Anterior cingulate cortex (tissue), 58 donors: ENCODE measurements at regions not wholly inside any gene's neighbourhood (a gene's known extent, or its start where the extent isn't known, plus 50 kb on each side); places are given as distances from the start of the nearest gene placed in this dataset.
"Not testable (repeated sequence)": the region's sequence is repeated elsewhere in the genome, so short reads cannot be mapped to it uniquely, and the experiment has no call there.

ENCODE experiments used
- DNase-seq, 58 donors: peaks; one replicate each; lab custom pipeline; 2025; lab: John Stamatoyannopoulos, UW

DNA sequence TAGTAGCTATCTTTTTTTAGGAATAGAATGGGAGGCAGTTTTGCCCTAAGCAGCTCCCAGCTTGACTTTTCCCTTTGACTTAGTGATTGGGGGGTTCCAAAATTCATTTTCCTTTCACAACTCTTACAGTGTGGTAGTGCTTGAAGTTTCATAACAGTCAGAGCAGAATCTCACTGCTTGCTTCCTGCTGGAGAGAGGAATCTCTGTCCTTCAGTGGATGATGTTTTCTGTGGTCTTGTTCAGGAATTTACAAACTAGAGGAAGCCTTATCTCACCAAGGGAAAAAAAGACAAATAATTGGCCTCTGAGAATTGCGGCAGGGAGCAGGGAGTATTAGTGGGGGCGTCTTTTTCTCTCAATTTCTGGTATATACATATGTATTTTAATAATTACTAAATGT is 326.6 kb upstream of the C2CD4B start:
- DNase-seq: no peak

GRCh38 chr15:62492900-62493299 is 327.8 kb upstream of the C2CD4B start:
- DNase-seq: no peak

DNA sequence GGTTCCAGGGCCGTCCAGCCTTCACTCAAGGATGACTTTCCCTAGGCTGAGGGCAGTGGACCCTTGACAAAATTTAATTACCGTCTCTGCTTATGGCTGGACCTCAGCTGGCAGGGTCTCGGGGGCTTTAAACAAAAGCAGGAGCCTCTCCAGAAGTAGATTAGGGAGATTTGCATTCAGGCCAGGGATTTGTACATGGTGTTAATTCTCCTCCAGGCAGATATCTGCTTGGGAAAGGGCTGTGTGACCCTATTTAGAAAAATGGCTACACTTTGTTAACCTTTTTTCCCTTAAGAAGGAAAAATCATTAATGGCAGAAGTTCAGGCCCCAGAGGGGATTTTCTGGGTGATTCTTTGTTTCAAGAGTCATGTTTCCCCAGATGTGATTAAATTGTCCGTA is 329.1 kb upstream of the C2CD4B start:
- DNase-seq: no peak

DNA sequence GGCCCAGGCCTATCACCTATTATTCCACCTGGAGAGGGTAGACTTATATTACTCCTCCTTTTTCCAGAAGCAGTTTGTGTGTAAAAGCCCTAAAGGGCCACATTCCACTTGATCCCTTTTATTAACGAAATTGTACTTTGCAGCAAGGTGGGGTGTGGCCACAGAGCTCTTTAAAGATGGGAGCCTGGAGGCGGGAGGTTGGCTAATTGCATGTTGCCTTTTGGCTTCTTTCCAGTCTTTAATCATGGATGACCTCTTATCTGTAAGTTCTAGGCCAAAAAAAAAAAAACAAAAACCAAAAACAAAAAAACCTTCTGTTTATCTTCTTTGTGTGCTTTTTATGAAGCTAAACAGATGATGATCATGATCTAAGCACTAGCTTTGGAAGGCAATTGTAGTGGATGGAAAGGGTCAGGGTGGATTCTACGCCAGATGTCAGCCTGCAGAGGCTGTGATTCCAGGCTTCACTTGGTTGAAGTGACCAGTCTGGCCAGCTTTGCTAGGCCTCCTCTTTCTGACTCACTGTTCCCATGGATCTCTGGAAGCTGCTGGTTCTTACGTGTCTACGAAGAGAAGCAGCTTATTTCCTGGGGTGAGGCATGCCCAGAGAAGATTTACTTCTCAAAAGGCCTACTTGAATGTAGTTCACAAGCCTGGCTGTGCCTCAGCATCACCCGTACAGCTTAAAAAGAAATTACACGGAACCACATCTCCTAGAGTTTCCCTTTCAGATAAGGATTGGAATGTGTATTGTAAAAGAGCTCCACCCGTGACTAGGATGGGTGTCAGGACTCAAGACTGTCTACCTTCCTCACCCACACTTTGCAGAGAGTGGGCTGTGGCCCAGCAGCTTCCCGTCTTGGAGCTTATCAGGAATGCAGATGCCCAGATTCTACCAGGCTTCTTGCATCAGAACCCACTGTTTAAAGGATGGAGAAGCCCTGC is 330.9 kb upstream of the C2CD4B start:
- peak in 5 of 58 donors; percentile 4 to 32 (median 6) for DNase-seq

DNA sequence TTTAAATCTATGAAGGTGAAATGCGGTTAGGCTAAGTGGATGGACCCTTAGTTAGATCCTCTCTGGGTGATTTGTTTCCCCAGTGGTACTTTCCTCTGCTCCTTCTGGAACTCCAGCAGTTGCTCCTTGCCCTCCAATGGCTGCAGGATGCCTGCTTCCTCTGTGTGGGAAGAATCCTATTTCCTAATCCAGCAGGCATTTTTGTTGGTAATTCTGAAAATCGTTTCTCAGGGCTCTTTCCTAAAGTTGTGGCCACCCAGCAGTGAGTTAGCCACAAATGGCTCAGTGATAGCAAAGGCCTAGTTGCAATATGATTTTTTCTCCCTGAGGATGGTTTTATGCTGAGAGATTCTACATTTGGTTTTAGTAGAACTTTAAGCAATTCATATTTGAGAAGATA is 332.3 kb upstream of the C2CD4B start:
- no peak for DNase-seq

DNA sequence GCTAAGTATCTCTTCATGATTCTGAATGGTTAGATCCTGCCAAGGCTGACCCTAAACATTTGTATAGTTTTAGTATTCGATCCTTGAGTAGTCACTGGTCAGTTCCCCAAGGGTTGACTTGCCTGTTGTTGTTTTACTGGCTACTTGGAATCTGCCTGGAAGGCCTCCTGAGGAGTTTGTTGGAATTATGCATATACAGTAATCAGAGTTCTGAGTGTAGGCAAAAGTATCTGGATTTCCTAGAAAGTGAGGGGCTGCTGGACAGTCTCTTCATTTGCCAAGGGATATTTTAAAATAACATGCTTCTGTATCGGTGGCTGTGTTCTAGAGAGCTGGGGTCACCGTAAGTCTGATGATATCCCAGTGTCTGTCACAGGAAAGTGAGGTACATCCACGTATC is 333.2 kb upstream of the C2CD4B start:
- no peak for DNase-seq

DNA sequence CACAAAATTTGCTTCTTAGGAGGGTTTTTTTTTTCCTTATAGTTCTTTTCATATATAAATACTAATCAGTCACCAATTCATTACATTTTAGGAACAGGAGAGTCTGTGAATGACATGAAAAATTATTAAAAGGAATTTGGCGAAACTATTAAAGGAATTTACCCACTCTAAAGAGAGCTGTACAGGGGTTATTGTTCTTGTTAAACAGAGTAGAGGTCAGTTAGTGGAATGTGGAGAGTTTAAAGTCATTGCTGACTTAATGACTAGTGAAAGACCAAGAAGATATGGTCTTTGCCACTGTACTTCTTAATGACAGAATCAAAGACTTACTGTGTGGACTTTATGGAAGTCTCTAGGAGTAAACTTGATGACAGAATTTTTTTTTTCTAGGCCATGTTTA is 333.6 kb upstream of the C2CD4B start:
- no peak for DNase-seq

- no peak for DNase-seq
Observed at GRCh38 chr15:62500325-62500724, 335.2 kb upstream of the C2CD4B start.

DNA sequence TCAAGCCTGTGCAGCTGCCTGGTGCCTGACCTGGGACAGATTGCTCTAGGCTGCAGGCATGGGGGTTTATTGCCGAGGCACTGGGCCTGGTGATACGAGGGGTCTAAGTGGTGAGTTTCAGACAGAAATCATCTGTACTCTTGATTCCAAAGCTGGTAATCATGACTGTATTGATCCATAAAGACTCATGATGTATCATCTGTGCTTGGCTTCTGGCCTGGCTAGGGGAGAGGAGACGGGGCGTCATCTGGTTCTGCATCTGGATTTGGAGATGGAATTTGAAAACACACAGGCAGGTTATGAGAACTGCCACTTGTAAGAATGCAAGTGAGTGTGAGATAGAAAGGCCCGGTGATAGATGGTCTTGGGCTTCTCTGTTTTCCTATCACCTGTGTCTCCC is 337.4 kb upstream of the C2CD4B start:
- no peak for DNase-seq

DNA sequence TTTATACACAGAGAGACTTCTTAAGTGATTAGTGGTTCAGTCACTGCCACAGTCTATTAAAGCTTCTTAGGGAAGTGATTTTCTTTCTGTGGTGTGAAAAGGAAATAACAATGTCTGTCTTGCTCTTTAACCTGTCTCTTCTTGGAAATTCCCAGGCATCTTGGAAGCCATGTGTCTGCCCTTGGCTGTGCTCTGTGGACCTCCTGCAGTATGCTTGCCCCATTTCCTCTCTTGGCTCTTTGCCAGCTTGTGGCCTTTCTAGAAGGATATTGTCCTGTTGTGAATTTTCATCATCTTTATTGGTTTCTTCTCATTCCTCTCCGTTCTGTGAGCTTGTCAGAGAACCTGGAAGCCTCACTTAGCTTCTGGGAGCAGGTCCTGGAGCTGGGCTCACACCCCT is 338.4 kb upstream of the C2CD4B start:
- peak in 23 of 58 donors; percentile 2 to 58 (median 16) for DNase-seq

DNA sequence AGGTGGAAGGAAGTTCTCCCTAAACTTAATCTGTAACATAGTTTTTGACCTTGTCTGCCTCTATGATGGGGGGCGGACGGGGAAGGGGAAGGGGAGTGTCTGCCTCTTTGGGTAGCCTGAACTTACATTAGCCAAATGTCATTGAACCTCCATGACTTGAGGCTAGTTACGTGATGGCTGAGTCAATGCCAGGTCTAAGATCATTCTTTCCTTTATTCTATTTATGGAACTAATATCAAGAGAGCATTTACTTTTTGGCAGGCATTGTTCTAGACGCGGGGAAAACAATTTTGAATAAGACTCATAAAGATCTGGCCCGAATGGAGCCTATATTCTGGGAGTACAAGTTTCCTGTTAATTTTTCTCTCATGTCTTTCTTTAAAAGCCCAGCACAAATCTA is 340.7 kb upstream of the C2CD4B start:
- no peak for DNase-seq

DNA sequence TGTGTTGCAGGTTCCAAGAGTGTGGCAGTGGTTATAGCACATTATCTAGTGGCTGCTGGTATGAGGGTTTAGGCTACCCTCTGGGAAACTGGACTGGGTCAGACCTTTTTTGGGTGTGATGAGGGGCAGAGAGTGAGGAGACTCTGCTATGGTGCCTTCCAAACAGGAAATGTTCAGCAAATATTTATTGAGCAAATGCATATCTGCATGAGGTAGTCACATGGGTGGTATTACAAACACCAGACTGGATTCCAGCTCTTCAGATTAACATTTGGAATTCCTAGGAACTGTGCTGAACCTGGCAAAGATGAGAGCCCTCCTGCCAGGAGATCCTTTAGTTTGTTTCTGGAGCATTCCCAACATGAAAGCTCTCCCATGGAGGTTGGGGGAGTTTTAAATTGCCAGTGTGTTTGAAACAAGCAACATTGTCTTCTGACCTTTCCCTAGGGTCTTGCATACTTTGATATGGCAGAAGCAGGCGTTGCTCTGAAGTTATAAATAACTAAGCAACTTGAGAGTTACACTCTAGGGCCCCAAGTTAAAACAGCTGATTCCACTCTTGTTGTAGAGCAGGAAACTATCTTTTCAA is 341.2 kb upstream of the C2CD4B start:
- DNase-seq: no peak

GRCh38 chr15:62509395-62509958 is 344.4 kb upstream of the C2CD4B start:
- DNase-seq: no peak

GRCh38 chr15:62510791-62511190 is 345.7 kb upstream of the C2CD4B start:
- DNase-seq: no peak

DNA sequence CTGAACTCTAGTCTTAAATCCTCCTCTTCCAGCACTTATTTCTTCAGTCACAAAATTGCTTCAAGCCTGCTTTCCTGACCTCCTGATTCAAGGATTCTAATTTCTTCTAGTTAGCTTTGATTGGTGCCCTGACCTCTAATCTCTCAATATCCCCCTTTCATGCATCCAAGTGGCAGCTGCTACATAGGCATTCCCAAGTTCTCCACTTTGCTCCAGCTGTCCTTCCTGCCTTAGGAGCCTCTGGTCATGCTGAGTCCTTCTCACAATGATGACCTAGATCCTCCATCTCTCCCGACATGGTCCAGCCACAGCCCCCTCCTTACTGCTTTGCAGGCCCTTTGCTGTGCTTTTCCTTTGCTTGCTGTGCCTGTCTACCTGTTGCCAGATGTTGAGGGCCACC is 347.8 kb upstream of the C2CD4B start:
- DNase-seq: no peak

DNA sequence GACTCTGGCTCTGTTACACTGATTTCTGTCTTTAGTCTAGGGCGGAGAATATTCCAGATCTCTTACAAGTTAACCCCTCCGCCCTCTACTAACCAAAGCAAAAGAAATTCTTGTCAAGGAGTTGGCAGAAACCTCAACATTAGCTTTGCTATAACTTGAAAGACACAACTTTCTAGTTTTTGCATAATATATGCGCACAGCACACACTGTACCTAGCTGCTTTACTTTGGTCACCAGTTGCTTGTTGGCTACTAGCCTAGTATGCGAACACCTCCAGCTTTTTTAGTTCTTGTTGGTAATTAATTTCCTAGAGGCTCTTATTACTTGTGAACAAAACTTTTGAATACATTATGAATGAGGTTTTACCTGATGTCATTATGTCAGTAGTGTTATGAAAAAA is 348.8 kb upstream of the C2CD4B start:
- DNase-seq: no peak

DNA sequence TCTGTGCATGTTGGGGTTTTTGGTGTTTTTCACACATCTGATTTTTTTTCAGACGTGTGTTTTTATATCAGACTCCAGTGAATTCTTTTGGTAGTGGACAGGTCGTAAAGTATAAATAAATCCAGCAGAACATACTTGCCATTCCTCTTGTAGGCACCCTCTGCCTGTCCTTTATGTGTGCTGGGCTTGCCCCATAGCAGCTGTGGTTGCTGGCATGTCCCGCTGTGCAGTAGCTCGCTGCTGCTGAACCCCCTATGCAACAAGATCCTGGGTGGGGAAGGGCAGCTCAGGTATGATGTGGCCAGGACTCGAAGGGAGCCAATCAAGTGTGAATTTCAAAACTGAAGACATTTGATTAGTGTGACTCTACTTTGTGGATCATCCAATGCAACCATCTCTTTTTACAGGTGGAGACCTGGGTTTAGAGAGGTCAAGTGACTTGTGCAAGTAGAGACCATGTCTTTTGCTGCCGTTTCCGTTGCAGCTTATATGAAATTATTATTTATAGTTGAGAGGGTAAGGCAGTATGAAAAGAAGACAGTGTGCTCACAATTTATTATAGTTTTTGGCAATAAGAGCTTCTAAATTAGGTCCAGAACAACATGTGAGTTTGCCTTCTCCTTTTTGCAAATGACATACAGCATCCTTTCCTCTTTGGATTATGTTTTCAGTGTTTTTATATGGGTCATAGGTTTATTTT is 350.8 kb upstream of the C2CD4B start:
- DNase-seq: no peak

DNA sequence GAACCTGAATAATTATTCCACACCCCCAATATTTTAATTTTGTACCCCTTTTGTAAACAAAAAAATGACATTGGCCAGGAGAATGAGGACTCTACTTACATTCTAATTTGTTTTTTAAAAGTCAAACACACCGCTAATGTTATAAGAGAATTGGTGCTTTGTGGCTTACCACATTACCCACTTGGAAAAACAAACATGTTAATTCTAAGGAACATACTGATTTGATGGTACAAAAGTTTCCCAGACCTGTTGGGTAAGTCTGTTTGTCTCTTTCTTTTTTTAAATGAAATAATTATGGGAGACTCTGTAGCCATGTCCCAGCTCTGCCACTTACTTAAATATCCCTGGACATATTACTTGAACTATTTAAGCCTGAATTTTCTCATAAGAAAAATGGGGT is 352.5 kb upstream of the C2CD4B start:
- no peak for DNase-seq

DNA sequence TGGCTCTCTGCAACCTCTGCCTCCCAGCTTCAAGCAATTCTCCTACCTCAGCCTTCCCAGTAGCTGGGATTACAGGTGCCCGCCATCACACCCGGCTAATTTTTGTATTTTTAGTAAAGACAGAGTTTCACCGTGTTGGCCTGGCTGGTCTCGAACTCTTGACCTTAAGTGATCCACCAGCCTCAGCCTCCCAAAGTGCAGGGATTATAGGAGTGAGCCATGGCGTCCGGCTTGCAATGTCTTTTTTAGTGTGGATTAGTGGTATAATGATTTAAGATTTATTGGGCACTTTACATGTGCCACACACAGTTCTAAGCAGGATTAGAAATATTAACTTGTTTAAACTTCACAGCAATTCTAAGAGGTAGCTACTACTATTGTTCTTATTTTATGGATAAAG is 353.6 kb upstream of the C2CD4B start:
- DNase-seq: not testable (repeated sequence)

DNA sequence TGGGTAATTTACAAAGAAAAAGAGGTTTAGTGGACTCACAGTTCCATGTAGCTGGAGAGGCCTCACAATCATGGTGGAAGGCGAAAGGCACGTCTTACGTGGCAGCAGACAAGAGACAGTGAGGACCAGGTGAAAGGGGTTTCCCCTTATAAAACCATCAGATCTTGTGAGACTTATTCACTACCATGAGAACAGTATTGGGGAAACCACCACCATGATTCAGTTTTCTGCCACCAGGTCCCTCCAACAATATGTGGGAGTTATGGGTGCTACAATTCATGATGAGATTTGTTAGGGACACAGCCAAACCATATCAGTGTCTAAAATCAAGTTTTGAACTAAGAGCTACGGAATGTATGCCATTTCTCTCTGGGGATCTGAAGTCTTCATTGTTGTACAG is 354.8 kb upstream of the C2CD4B start:
- DNase-seq: no peak

DNA sequence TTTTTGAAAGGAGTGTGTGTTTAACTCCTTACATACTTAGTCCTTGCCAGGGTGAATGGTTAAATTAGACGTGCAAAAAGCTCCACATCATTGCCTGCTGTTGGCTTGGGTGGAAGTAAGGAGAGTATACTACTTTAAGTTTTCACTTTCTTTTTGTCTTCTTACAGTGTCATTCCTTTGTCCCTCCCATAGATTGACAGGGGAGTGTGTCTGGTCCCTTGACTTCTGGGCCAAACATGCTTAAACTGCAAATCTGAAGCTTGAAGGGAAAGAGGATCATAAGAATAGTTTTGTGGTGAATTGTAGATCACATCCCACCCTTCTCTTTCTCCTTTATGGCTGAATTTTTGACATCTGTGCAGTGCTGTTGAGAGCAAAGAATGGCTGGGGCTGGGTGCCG is 355.8 kb upstream of the C2CD4B start:
- no peak for DNase-seq
